ENCODE measurements at regions not wholly inside any gene's neighbourhood (a gene's known extent, or its start where the extent isn't known, plus 50 kb on each side); places are given as distances from the start of the nearest gene placed in this dataset.

DNA sequence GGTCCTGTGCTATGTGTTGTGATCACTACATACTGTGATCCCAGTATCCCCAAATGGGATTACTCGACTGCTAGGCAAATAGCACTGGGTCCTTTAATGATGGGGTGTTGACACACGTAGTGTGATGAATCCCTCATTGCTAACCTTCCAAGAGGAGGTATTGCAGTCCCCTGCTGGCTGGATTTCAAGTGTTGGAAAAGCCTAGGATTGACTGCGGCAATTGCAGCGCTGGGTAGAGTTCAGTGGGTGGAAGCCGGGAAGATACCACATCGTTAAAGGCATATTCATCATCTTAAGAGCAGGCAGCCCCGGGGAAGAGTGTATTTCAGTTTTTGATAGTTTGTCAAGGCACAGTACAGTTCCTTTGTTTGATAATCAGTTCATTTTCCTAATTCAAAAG, 159.9 kb downstream of the TRIML1 start:
- no peaks in the 10 kb centered on the region for H3K27me3 ChIP-seq
- DNase-seq, result no peak
- H3K9me3 ChIP-seq, result no peaks in the 10 kb centered on the region
- no peaks in the 10 kb centered on the region for H3K36me3 ChIP-seq
- no peak for ATAC-seq
- no peak overlapping the region for H3K27ac ChIP-seq
- intact Hi-C loops (cut with DNase I), result no loop called here
- no peak overlapping the region for H3K4me3 ChIP-seq
- TF ChIP-seq, protein P1, sequence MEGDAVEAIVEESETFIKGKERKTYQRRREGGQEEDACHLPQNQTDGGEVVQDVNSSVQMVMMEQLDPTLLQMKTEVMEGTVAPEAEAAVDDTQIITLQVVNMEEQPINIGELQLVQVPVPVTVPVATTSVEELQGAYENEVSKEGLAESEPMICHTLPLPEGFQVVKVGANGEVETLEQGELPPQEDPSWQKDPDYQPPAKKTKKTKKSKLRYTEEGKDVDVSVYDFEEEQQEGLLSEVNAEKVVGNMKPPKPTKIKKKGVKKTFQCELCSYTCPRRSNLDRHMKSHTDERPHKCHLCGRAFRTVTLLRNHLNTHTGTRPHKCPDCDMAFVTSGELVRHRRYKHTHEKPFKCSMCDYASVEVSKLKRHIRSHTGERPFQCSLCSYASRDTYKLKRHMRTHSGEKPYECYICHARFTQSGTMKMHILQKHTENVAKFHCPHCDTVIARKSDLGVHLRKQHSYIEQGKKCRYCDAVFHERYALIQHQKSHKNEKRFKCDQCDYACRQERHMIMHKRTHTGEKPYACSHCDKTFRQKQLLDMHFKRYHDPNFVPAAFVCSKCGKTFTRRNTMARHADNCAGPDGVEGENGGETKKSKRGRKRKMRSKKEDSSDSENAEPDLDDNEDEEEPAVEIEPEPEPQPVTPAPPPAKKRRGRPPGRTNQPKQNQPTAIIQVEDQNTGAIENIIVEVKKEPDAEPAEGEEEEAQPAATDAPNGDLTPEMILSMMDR (IDR thresholded peaks at IDR 0.05), result no peak
- no peaks in the 10 kb centered on the region for H3K4me1 ChIP-seq

DNA sequence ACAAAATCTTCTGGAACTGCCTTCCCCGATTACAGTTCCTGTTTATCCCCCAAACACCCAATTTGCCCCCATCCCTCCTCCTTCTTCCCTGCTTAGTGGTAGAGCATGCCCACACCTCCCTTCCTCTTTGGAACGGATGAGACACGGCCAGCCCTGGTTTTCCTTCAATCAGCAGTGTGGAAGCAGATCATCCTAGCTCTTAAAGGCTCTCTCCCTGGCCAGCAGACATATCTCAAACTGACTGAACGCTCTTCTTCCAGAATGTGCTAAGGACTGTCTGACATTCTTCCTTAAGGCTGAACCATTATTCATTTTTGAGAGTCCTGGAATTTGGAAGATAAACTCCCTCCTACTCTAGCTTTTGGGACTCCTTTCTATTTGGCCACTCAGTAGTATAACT, 161.1 kb downstream of the TRIML1 start:
- ATAC-seq (no peak), DNase-seq (no peak)
- no peaks in the 10 kb centered on the region for H3K27me3 ChIP-seq
- H3K4me1 ChIP-seq, result no peaks in the 10 kb centered on the region
- no peak overlapping the region for H3K4me3 ChIP-seq
- no peaks in the 10 kb centered on the region for H3K9me3 ChIP-seq
- TF ChIP-seq, protein P1 (IDR thresholded peaks at IDR 0.05), result no peak
- H3K36me3 ChIP-seq, result no peaks in the 10 kb centered on the region
- intact Hi-C loops (cut with DNase I), result no loop called here
- no peak overlapping the region for H3K27ac ChIP-seq

DNA sequence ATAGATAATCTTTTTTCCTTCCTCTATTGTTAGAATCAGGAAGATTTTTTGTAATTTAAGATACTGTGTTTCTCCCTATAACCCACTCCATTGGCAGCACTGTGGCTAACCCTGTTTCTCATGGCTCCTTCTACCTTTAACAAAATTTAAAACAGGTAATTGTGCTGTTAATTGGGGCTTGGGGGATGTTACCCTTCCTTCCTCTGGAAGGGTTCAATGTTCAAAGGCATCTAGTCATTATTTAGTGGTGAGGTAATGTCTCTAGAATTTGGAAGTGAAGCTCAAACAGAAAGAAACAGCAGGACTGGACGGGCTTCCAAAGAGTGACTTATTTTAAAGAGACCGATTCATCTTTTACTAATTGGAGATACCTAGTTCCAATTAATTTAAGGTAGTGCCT, 166.4 kb downstream of the TRIML1 start:
- intact Hi-C loops (cut with DNase I), result no loop called here
- H3K9me3 ChIP-seq, result no peaks in the 10 kb centered on the region
- no peak for ATAC-seq
- H3K4me3 ChIP-seq, result no peak overlapping the region
- no peaks in the 10 kb centered on the region for H3K36me3 ChIP-seq
- H3K27me3 ChIP-seq, result no peaks in the 10 kb centered on the region
- no peaks in the 10 kb centered on the region for H3K4me1 ChIP-seq
- DNase-seq, result no peak
- H3K27ac ChIP-seq, result no peak overlapping the region
- TF ChIP-seq, protein P1 (IDR thresholded peaks at IDR 0.05), result no peak

DNA sequence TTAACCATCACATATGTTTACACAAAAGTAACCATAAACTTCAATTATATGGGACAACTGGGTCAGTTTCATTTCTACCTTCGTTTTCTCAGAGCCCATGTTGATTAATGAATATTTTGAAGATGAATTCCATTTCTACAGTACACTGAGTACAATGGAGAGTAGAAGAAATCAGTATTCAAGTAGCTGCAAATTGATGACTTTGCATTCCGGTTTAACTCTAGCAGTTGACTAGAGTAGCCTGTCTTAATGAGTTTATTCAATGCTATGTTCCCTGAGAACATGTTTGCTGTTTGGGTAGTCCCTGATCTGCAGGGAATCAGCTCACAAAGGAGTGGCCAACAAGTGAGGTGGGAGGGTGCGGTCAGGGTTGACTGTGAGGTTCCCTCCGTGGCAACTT, 168.3 kb downstream of the TRIML1 start:
- intact Hi-C loops (cut with DNase I), result no loop called here
- Histone ChIP-seq H3K4me3 (no peak overlapping the region), H3K4me1 (no peaks in the 10 kb centered on the region), H3K36me3 (no peaks in the 10 kb centered on the region), H3K9me3 (no peaks in the 10 kb centered on the region), H3K27ac (no peak overlapping the region), H3K27me3 (no peaks in the 10 kb centered on the region)
- ATAC-seq (no peak), DNase-seq (no peak)
- TF ChIP-seq, protein P1 (IDR thresholded peaks at IDR 0.05), result no peak

DNA sequence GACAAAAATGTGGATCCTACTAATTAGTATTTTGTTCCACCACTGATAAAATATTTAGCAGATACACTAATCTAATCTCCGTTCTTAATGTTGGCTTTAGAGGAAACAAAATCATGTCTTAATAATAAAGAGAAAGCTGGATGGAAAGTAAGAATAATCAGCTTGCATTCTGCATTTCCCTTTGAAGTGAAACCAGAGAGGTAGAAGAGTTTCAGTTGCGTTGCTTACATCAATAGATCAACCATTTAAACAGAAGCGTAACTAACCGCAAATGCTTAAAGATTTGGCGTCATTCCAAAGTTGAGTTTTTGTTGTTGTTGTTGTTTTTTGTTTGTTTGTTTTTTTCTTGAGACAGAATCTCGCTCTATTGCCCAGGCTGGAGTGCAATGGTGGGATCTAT, 168.9 kb downstream of the TRIML1 start:
- Histone ChIP-seq H3K4me1 (no peaks in the 10 kb centered on the region), H3K9me3 (no peaks in the 10 kb centered on the region), H3K36me3 (no peaks in the 10 kb centered on the region), H3K4me3 (no peak overlapping the region), H3K27me3 (no peaks in the 10 kb centered on the region), H3K27ac (no peak overlapping the region)
- no peak for DNase-seq
- intact Hi-C loops (cut with DNase I), result no loop called here
- TF ChIP-seq, protein P1 (IDR thresholded peaks at IDR 0.05), result no peak
- no peak for ATAC-seq

DNA sequence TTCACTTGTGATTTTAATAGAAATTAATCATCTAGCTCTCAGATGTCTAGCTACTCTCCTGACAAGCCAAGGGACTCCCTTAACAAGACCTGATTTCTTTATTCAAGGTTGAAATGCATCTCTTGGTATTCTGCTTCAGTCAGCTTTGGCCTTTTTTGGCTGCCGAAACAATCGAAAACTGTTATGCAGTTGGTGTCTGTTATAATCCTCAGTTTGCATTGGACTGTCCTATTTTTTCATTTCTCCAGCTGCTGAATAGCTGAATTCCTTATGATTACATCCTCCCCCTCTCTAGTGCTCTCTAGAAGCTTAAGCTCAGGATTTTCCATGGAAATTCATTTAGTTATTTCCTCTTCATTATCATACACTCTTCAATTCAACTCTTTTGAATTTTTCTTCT, 177.2 kb downstream of the TRIML1 start:
- DNase-seq (no peak), ATAC-seq (no peak)
- Histone ChIP-seq H3K4me3 (no peak overlapping the region), H3K27me3 (no peaks in the 10 kb centered on the region), H3K9me3 (no peaks in the 10 kb centered on the region), H3K27ac (no peak overlapping the region), H3K36me3 (no peaks in the 10 kb centered on the region), H3K4me1 (no peaks in the 10 kb centered on the region)
- intact Hi-C loops (cut with DNase I), result no loop called here
- TF ChIP-seq, protein P1 (IDR thresholded peaks at IDR 0.05), result no peak
